ENCODE measurements at regions not wholly inside any gene's neighbourhood (a gene's known extent, or its start where the extent isn't known, plus 50 kb on each side); places are given as distances from the start of the nearest gene placed in this dataset.

GRCh38 chr3:146892041-146892440 is 286.9 kb upstream of the PLSCR5 start:
- Histone ChIP-seq H3K27ac (no peak overlapping the region), H3K4me3 (no peak overlapping the region), H3K36me3 (no peaks in the 10 kb centered on the region), H3K9me3 (no peaks in the 10 kb centered on the region), H3K4me1 (no peaks in the 10 kb centered on the region), H3K27me3 (no peaks in the 10 kb centered on the region)
- TF ChIP-seq CTCF (IDR thresholded peaks at IDR 0.05) (no peak), POLR2AphosphoS5 (IDR thresholded peaks at IDR 0.05) (no peak), EP300 (IDR thresholded peaks at IDR 0.05) (no peak), POLR2A (IDR thresholded peaks at IDR 0.05) (no peak)
- no peak for ATAC-seq
- 78 to 83% methylated on average over 4 to 5 of the region's 5 CpGs for WGBS, 2 donors (ENCODE audit: low coverage in 1 of 2)

GRCh38 chr3:146889626-146890025 is 284.5 kb upstream of the PLSCR5 start:
- ATAC-seq = no peak
- 55 to 67% methylated on average over 1 of the region's 1 CpG for WGBS, 2 donors (ENCODE audit: low coverage in 1 of 2)
- Histone ChIP-seq H3K27ac (no peak overlapping the region), H3K27me3 (no peaks in the 10 kb centered on the region), H3K4me1 (no peaks in the 10 kb centered on the region), H3K9me3 (no peaks in the 10 kb centered on the region), H3K4me3 (no peak overlapping the region), H3K36me3 (no peaks in the 10 kb centered on the region)
- TF ChIP-seq POLR2A (IDR thresholded peaks at IDR 0.05) (no peak), EP300 (IDR thresholded peaks at IDR 0.05) (no peak), POLR2AphosphoS5 (IDR thresholded peaks at IDR 0.05) (no peak), CTCF (IDR thresholded peaks at IDR 0.05) (no peak)

GRCh38 chr3:146888176-146888575 is 283.0 kb upstream of the PLSCR5 start:
- H3K9me3 ChIP-seq = no peaks in the 10 kb centered on the region
- H3K36me3 ChIP-seq = no peaks in the 10 kb centered on the region
- TF ChIP-seq EP300 (IDR thresholded peaks at IDR 0.05) = no peak
- TF ChIP-seq POLR2A (IDR thresholded peaks at IDR 0.05) = no peak
- no peak for TF ChIP-seq CTCF (IDR thresholded peaks at IDR 0.05)
- no peak for TF ChIP-seq POLR2AphosphoS5 (IDR thresholded peaks at IDR 0.05)
- no peak overlapping the region for H3K27ac ChIP-seq
- no peak for ATAC-seq
- H3K4me1 ChIP-seq = no peaks in the 10 kb centered on the region
- no peak overlapping the region for H3K4me3 ChIP-seq
- no peaks in the 10 kb centered on the region for H3K27me3 ChIP-seq
- WGBS, 2 donors (ENCODE audit: low coverage in 1 of 2) = 79 to 96% methylated on average over 4 of the region's 4 CpGs

GRCh38 chr3:146884721-146885120 is 279.6 kb upstream of the PLSCR5 start:
- no peaks in the 10 kb centered on the region for H3K9me3 ChIP-seq
- H3K36me3 ChIP-seq = no peaks in the 10 kb centered on the region
- TF ChIP-seq POLR2A (IDR thresholded peaks at IDR 0.05) = no peak
- no peak for TF ChIP-seq EP300 (IDR thresholded peaks at IDR 0.05)
- TF ChIP-seq POLR2AphosphoS5 (IDR thresholded peaks at IDR 0.05) = no peak
- TF ChIP-seq CTCF (IDR thresholded peaks at IDR 0.05) = no peak
- ATAC-seq = no peak
- WGBS, 2 donors (ENCODE audit: low coverage in 1 of 2) = 13 to 60% methylated on average over 4 of the region's 4 CpGs
- H3K4me3 ChIP-seq = no peak overlapping the region
- no peaks in the 10 kb centered on the region for H3K27me3 ChIP-seq
- H3K27ac ChIP-seq = no peak overlapping the region
- H3K4me1 ChIP-seq = no peaks in the 10 kb centered on the region

- TF ChIP-seq POLR2AphosphoS5 (IDR thresholded peaks at IDR 0.05) = no peak
- no peak for TF ChIP-seq CTCF (IDR thresholded peaks at IDR 0.05)
- no peak for TF ChIP-seq POLR2A (IDR thresholded peaks at IDR 0.05)
- no peak for TF ChIP-seq EP300 (IDR thresholded peaks at IDR 0.05)
Observed at GRCh38 chr3:146884296-146884695, 279.1 kb upstream of the PLSCR5 start.

More at GRCh38 chr3:146884296-146884695, 279.1 kb upstream of the PLSCR5 start:
- H3K9me3 ChIP-seq = no peaks in the 10 kb centered on the region
- H3K27ac ChIP-seq = no peak overlapping the region
- H3K36me3 ChIP-seq = no peaks in the 10 kb centered on the region
- H3K27me3 ChIP-seq = no peaks in the 10 kb centered on the region
- no peak for ATAC-seq
- 75 to 79% methylated on average over 2 of the region's 2 CpGs for WGBS, 2 donors (ENCODE audit: low coverage in 1 of 2)
- no peaks in the 10 kb centered on the region for H3K4me1 ChIP-seq
- no peak overlapping the region for H3K4me3 ChIP-seq

All from gastroesophageal sphincter (tissue), 4 donors.